Left renal pelvis (tissue), 4 donors: ENCODE measurements at regions not wholly inside any gene's neighbourhood (a gene's known extent, or its start where the extent isn't known, plus 50 kb on each side); places are given as distances from the start of the nearest gene placed in this dataset.

Source experiments
- DNase-seq, 4 donors: peaks; one replicate each; pipeline ENCODE4 v3.0.0-alpha.2; 2013; ENCODE audit warnings: low read depth in 4 of 4, low spot score in 3 of 4

- DNase-seq = no peak
Observed at GRCh38 chr3:147049305-147049704, 357.0 kb downstream of the ZIC4 start.

DNA sequence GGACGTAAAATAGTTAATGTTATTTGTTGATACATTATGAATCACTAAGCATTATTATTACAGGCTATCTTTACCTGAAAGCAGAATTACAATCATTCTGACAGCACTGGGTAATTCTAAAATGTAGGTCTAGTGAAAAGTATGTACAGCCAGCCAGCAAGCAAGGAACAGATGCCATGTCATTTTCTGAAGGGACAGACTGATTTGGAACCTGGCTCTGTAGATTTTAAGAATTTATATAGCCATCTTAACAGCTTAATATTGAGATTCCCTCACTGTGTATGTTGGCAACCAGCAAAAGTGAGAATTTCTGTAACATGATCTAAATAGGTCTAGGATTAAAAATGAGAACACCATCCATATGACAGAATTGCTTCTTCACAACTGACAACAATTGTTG lies 359.4 kb downstream of the ZIC4 start:
- DNase-seq = no peak

GRCh38 chr3:147038481-147038880 lies 367.9 kb downstream of the ZIC4 start:
- DNase-seq = no peak

- DNase-seq = no peak
Observed at GRCh38 chr3:147034359-147034758, 372.0 kb downstream of the ZIC4 start.

DNA sequence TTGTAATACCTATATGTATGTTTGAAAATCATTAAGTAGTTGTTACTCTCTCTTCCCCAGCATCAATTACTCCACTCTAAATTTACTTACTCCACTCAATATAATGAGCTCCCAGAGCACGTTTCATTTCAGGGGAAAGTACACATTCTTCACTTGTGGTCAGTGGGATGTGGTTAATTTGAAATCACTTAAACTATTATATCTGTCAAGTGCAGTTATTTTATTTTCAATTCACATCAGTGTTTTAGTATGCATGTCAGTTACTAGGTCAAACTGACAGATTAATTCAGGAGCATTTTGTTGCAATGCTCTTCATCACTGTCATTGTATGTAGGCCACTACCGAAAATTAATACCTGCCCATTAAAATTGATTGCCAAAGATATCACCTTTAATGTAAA lies 376.1 kb downstream of the ZIC4 start:
- no peak for DNase-seq

DNA sequence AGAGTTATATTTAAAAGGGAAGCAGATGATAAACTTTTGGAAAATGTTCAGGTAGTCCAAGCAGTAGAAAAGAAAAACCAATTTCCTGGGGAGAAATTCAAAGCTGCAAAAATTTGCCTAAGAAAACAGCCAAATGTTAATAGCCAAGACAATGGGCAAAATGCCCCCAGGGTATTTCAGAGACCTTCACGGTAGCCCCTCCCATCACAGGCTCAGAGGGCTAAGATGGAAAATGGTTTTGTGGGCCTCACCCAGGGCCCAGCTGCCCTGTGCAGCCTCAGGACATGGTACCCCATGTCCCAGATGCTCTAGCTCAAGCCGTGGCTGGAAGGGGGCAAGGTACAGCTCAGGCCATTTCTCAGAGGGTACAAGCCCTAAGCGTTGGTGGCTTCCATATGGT lies 391.0 kb downstream of the ZIC4 start:
- no peak for DNase-seq

DNA sequence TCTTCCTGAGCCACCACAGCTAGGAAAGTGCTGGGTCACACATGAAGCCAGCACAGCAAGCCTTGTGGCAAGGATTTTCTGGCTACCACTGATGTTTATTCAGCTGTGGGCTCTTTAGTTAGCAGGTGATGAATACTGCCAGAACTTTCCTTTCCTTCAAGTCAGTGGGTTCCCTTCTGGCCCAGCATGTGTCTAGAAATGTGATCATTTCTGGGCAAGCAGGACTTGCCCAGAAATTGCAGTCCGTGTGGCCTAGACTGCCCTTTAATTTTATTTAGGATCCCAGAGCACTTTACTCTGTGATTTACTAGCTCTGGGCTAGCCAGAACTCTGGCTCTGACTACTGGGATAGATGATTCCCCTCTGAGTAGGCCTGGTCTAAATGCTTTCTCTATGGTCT lies 397.5 kb downstream of the ZIC4 start:
- DNase-seq = no peak

DNA sequence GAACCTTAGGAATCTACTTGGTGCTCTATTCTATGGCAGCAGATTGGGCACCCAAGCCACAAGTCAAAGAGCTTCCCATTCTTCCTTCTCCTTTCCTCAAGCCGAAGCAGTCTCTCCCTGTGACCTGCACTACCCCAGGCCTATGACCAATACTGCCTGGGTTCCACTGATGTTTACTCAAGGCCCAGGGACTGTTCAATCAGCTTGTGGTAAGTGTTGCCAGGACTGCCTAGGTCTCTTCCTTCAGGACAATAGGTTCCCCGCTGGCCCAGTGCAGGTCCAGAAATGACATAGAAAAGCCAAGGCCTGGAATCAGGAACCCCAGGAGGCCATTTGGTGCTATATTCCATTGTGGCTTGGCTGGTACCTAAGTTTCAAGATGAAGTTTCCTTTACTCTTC lies 397.9 kb downstream of the ZIC4 start:
- no peak for DNase-seq

GRCh38 chr3:147007736-147008245 lies 398.6 kb downstream of the ZIC4 start:
- DNase-seq = no peak

DNA sequence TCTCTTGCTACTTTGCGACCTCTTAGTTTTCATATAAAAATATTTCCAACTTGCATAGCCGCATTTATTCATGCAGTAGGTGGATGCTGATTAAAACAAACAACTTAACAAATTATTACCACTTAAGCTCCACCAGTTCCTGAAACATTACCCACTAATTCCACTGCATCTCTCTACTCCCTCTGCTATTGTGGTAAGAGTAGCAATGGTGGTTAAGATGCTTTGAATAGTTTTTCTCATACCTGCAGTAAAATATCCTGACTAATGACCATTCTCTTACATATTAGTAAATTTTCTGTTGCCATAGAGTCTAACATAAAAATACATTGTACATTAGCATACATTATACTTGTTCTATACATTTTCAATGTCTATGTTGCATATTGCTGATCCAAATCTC lies 397.6 kb upstream of the PLSCR5 start:
- DNase-seq = no peak

GRCh38 chr3:147000274-147000673 lies 395.1 kb upstream of the PLSCR5 start:
- DNase-seq = no peak

GRCh38 chr3:146991907-146992306 lies 386.8 kb upstream of the PLSCR5 start:
- DNase-seq = no peak

GRCh38 chr3:146975476-146975875 lies 370.3 kb upstream of the PLSCR5 start:
- DNase-seq = no peak

DNA sequence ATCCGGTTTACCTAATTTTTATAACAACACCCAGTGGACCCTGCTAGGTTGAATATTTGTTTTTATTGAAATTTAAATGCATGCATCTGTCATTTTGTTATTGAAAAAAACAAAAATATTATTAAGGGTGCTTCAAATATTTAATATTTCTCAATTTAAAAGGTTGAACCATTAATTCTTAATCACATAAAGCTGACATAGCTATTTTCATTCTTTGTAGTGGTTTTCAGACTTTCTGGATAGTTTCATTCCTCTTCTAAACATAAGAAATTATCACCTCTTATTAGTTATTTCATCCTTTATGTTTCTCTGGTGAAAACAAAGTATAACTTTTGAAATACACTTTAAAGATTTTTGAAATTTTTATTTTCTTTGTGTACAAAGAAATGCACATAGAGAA lies 369.9 kb upstream of the PLSCR5 start:
- DNase-seq = no peak

DNA sequence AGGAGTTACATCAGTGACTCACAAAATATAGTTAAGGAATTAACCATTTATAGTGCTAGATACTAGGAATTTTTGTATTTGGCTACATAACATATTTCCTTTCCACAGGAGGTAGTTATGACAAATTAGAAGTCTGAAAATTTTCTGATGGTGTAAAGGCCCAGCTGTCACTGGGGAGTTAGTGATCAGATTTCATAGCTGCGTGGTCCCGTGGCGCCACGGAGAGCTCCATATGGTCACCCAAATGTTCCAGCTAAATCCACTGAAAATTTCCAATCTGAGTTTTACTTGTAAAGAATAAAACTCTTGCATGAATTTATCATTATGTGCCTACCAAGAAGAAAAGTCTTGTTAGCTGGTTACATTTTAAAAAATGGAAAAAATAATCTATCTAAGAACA lies 368.9 kb upstream of the PLSCR5 start:
- DNase-seq = no peak

- DNase-seq = no peak
Observed at GRCh38 chr3:146972726-146973125, 367.6 kb upstream of the PLSCR5 start.

DNA sequence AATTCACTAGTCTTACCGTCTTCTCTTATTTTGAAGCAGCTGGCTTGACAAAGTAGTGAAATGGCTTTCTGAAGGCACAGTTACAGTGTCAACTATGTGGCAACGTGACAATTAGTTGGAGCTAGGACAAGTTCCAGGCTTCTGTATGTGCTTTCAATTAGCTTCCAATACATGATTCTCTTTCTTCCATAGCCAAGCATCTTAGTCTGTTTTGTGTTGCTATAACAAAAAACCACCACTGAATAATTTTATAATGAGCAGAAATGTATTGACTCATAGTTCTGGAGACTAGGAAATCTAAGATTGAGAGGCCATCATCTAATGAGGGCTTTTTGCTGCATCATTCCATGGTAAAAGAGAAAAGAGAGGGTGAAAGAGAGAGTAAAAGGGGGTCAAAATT lies 365.1 kb upstream of the PLSCR5 start:
- no peak for DNase-seq

GRCh38 chr3:146969356-146969755 lies 364.2 kb upstream of the PLSCR5 start:
- no peak for DNase-seq

DNA sequence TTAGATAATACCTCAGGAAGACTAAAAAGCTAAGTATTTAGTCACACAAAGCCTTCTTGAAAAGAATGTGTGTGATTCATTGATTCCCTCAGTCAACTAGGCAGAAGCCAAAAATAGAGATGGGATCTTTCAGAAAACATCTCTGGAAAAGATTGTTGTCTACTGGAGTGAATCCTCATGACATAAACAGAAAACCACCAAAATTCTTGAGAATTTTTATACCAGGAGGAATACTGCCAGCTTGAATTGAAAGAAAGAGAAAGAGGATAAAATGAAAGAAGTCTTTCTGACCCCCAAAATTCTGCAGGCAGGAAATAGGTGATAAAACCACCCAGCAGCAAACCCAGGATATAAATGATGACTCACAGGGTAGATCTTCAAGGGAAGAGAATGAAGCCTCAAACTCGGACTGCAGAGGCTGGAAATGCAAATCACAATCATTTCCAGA lies 363.1 kb upstream of the PLSCR5 start:
- DNase-seq = no peak

DNA sequence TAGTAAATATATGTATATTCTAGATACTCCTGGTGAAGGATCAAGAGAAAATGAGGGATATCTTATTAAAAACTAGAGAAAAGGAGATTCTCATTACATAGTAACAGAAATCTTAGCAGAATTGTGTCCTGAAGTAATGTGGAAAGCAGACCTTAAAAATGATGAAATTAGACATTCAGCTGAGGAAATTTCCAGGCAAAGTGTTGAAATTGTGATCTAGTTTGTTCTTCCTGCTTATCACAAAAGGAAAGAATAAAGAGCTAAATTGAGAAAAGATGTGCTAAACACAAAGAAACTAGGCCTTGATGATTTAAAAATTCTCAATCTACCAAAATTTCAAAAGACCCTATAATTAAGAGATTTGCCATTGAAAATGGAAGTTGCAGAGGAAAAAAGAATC lies 362.6 kb upstream of the PLSCR5 start:
- no peak for DNase-seq

- DNase-seq = no peak
Observed at GRCh38 chr3:146966124-146966523, 361.0 kb upstream of the PLSCR5 start.

GRCh38 chr3:146953511-146953981 lies 348.4 kb upstream of the PLSCR5 start:
- DNase-seq = no peak

DNA sequence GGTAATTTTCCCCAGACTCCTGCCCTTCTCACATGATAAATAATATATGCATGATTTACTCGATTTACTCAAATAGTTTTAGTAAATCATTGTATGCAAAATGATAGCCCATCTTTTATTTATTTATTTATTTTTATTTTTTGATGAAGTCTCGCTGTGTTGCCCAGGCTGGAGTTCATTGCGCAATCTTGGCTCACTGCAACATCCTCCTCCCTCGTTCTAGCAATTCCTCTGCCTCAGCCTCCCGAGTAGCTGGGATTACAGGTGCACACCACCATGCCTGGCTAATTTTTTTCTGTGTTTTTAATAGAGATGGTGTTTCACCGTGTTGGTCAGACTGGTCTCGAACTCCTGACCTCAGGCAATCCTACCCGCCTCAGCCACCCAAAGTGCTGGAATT lies 343.8 kb upstream of the PLSCR5 start:
- no peak for DNase-seq
